HG03354 (cell line): ENCODE measurements at regions not wholly inside any gene's neighbourhood (a gene's known extent, or its start where the extent isn't known, plus 50 kb on each side); places are given as distances from the start of the nearest gene placed in this dataset.

Source experiments
- ATAC-seq: cut with Tn5 transposase; IDR thresholded peaks from one replicate; pipeline ENCODE4 v1.9.1; 2021; ENCODE audit warnings: mild to moderate bottlenecking; ENCODE audit not compliant: unreplicated experiment, poor library complexity, severe bottlenecking

GRCh38 chr3:22265403-22265802 is 514.4 kb upstream of the ZNF385D start:
- no peak for ATAC-seq

DNA sequence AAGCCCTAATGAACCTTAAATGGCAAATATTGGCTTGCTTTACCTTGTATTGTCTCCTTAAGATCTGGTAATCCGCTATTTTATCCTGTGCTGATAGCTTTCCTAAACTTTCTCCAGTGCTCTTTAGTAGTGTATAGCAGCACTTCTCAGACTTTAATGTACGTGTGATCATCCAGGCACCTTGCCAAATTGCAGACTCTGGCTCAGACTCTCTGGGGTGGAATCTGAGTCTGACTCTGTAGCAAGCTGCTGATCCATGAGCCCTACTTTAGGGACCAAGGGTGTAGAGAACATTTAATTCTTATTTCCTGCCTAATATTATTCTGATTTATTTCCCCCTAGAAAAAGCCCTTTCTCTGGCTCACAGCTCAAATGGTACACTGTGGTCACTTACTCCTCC is 518.8 kb upstream of the ZNF385D start:
- ATAC-seq, result no peak

GRCh38 chr3:22276351-22276750 is 525.3 kb upstream of the ZNF385D start:
- no peak for ATAC-seq

DNA sequence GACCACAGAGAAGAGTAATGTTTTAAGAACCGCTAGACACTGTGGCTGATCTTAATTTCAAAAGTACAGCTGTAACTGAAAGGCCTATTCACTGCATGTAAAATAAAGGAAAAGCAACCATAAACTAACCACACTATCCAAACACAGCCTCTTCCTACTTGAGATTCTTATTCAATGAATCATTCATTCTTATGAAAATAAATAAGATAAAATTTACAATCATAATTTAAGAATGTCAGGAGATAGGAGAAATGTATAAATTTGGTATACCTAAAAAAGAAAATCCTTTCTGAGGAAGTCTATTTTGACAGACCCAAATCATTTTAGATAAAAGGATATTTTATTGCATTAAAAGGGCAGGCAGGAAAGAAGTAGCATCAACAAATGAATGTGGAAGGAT is 533.5 kb upstream of the ZNF385D start:
- no peak for ATAC-seq

GRCh38 chr3:22288756-22289155 is 537.7 kb upstream of the ZNF385D start:
- no peak for ATAC-seq

DNA sequence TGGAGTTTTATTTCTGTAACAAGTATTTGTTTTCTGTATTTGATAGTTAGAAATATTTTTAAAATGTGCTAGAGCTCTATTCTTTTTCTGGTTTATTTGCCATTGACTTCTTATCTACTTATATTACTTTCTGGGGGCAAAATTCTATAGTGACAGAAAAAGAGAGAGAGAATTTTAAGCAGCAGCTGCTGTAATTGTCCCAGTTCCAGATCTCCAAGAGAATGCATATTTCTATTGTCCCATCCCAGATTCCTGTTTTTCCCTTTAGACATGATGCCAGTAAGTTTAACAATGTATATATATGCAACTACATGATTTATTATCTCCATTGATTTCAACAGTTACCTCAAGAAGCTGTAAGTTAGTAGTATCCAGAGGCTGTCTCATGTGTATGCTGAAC is 541.7 kb upstream of the ZNF385D start:
- ATAC-seq, result no peak

DNA sequence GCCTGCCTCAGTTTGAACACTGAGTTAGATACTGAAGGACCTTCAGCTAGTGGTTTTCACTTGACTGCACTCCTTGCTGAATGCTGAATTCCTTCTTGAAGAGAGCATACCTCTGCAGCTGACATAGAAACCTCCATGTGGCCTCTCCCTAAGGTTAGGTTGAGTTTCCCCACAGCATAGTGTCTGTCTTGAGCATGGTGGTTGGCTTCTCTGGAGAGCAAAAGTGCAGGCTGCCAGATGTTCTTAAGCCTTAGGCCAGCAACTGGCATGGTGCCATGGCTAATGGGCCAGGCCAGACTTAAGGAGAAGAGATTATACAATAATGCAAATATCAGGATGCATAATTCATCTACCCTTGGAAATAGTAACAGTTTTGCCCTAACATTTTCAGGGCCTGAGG is 545.6 kb upstream of the ZNF385D start:
- no peak for ATAC-seq

DNA sequence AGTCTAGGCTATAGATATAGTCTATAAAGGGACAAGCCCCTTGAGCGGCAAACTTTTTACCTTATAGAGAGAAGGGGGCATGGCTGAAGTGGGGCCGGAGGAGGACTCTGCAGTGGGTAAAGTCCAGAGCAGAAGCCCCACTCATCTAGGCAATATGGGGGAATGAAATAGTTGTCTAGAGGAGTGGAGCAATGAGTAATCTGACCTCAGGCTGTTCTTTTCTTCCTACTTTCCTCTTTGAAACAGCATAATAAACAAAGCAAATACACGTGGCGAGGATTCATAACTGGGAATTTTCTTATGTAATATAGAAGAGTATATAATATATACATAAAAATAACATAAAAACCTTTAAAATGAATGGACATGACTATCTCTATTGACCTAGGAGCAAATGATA is 546.4 kb upstream of the ZNF385D start:
- no peak for ATAC-seq

- no peak for ATAC-seq
These were observed 555.4 kb upstream of the ZNF385D start for GRCh38 chr3:22306454-22306853.

DNA sequence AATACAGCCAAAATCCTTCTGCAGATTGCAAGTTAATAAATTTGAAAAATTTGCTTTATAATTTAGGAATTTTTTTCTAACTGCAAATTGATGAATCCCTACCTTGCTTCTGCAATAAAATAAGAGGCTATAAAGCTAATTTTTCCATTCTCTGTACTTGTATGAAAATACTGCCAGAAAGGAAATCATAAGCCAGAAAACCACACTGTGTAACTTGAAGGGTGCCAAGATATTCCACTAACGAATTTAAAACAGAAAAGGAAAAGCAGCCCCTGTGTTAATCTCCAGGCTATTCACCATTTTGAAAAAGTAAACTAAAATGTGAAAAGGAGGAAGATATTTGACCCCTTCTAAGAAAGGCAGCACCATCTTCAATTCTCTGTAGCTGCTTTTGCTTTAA is 557.9 kb upstream of the ZNF385D start:
- ATAC-seq, result no peak

DNA sequence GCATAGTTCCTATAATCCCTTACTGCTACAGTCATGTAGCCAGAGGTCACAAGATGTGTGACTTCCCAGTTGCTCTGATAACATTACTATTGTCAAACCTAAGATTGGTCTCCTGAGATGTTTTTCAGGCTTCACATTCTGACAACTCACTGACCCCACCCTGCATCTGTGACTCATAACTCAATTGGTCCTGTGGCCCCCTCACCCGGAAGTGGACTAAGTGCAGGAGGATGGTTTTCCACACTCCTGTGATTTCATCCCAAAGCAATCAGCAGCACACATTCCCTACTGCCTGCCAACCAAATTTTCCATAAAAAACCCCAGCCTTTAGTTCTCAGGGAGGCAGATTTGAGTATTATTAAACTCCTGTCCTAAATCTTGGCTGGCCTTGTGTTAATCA is 564.9 kb upstream of the ZNF385D start:
- ATAC-seq, result no peak

DNA sequence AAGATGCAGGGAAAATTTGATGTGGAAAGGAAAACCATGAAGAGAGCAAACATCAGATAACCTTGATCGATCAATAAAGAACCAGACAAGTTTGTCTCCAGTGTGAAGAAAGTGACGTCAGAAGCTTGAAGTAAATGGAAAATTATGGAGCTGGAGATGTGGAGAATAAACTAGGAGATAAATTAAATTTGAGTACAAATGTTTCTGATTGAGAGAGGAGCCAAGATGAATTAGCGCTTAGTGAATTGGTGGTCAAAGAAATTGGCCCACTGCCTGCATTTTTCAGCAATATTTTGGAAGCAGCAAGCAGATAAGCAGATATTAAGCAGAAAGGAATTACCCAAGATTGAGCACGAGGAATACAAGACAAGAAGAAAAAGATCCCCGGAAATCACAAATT is 567.3 kb upstream of the ZNF385D start:
- no peak for ATAC-seq

GRCh38 chr3:22319446-22319845 is 568.4 kb upstream of the ZNF385D start:
- ATAC-seq, result no peak

DNA sequence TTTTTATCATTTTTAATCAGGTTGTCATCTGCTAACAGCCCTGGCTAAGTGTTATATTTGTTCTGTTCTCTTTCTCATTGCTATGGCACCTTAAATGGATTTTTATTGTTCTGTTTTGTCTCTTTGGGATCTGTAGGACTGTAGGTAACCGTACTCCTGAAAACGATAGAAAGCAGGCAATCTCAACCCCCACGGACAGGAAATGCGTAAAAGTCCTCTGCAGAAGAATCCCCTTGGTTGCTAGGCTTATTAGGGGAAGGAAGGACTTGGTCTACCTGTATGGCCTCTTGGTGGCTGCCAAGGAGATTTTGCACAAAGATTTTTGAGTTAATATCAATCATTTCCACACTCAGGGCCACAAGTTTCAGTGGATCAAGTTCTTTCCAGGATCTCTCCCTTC is 571.9 kb upstream of the ZNF385D start:
- ATAC-seq, result no peak

GRCh38 chr3:22326305-22326704 is 575.3 kb upstream of the ZNF385D start:
- no peak for ATAC-seq

DNA sequence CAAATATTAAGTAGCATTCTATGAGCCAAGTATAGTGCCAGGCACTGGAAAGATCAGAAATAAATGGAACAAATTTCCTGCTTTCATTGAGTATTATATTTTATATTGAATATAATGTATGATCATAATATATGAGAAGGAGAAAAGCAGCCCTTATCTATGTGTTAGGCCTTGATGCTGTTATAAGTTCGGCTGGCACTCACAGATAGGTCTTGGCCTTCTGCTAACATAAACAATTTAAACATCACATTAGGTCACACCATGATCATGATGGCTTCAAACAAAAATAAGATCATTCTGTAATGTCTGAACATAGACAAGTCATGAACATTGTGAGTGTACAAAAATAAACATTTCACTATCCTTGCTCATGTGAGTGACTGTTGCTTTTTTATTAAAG is 584.0 kb upstream of the ZNF385D start:
- ATAC-seq, result no peak

DNA sequence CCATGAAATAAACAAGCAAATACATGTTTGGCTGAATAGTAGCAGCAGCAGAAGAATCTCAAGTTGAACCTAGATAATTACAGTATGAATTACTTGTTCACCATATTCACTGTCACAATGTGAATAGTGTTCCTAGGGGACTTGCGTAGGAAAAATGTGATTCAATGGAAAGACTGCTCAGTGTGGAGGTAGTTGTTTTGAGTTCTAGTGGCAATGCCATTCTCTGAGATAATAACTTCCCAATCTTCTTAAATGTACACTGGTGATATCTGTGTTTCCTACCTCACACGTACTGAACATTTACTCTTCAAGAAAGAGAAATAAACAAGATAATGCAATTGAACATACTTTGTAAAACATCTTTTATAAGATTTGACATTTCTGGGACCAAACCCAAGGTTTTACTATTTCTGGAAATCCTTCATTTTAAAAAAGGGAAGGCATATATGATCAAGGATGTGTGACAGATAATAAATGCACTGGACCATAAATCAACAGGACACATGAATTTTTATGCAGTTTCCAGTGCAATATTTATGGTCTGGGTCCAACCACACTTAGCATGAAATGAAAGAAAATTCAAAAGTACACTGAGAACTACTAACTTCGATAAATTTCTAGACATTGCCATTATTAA is 598.3 kb upstream of the ZNF385D start:
- ATAC-seq, result no peak

DNA sequence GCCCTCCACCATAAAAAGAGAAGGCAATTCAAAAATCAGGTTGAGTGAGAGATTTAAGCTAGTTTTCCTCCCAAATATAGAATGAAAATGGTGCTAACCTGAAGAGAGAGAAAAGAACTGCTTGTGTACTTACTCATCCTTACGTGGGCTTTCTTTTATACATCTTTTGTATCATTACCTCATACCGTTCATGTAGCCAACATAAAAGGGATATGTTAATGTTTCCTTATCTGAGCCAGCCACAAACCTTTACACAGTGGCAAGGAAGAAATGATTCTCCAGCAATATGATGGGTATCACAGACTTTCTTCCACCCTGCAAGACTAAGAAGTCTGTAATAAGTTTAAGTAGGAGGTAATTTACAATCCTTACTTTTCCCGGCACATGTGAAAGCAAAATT is 600.8 kb upstream of the ZNF385D start:
- no peak for ATAC-seq

DNA sequence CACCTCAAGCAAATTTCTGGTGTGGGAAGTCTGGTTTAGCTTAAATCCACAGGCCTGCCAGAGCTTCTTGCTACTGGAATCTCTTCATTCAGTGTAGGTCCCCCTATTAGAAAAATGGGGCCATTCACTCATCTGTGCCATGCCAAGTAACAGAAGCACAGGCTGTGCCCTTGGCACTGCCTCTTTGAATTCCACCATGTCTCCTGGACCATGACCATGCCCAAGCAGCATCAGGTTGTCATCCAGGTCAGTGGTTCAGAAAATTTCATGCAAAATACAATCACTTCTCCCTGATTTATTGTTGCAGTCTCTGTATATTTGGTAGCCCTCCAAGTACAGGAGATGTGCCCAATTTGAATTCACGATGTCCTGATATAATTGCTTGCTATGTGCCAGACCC is 602.1 kb upstream of the ZNF385D start:
- ATAC-seq, result no peak

DNA sequence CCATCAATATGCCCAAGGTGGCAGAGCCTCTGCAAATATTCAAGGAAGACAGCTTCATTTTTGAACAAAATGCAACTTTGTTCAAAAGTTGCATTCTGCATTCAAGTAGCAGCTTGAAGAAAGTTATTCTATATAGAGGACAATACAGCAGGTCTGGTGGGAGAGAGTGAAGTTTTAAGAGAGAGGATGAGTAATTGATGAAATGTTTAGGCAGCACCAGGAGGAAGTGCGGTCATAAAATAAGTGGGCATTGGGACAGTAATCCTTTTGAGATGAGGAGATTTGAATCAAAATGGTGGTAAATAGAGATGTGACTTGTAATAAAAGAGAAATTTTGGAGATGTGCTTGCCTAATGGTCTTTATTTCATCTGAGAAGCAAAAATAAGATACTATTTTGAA is 607.3 kb upstream of the ZNF385D start:
- no peak for ATAC-seq

- ATAC-seq, result no peak
These were observed 609.2 kb upstream of the ZNF385D start for GRCh38 chr3:22360164-22360563.

GRCh38 chr3:22360970-22361369 is 610.0 kb upstream of the ZNF385D start:
- no peak for ATAC-seq
